ENCODE measurements at regions not wholly inside any gene's neighbourhood (a gene's known extent, or its start where the extent isn't known, plus 50 kb on each side); places are given as distances from the start of the nearest gene placed in this dataset.
"Not testable (repeated sequence)": the region's sequence is repeated elsewhere in the genome, so short reads cannot be mapped to it uniquely, and the experiment has no call there.

- H3K9ac ChIP-seq (ENCODE audit: insufficient read length, low read depth), result no peak overlapping the region
- H3K4me3 ChIP-seq (ENCODE audit: insufficient read length, low read depth), result no peak overlapping the region
- no peaks in the 10 kb centered on the region for H3K36me3 ChIP-seq (ENCODE audit: insufficient read depth, insufficient read length, low read length)
- no peaks in the 10 kb centered on the region for H3K4me1 ChIP-seq (ENCODE audit: insufficient read depth, insufficient read length)
- TF ChIP-seq ZNF274 (IDR thresholded peaks at IDR 0.05; ENCODE audit: low read depth, low read length) (no peak), SUZ12 (IDR thresholded peaks at IDR 0.05; ENCODE audit: extremely low read depth, insufficient read depth, insufficient read length) (no peak), YY1 (IDR thresholded peaks at IDR 0.05; ENCODE audit: insufficient read depth, insufficient read length) (no peak)
- DNase-seq (ENCODE audit: low read depth, low spot score), result no peak
- no peaks in the 10 kb centered on the region for H3K9me3 ChIP-seq (ENCODE audit: insufficient read depth, low read length)
- no peaks in the 10 kb centered on the region for H3K27me3 ChIP-seq (ENCODE audit: insufficient read depth, insufficient read length)
These were observed 344.2 kb upstream of the CYLC2 start for GRCh38 chr9:102650896-102651295.

- Histone ChIP-seq H3K36me3 (ENCODE audit: insufficient read depth, insufficient read length, low read length) (no peaks in the 10 kb centered on the region), H3K9me3 (ENCODE audit: insufficient read depth, low read length) (no peaks in the 10 kb centered on the region), H3K4me1 (ENCODE audit: insufficient read depth, insufficient read length) (no peaks in the 10 kb centered on the region), H3K27me3 (ENCODE audit: insufficient read depth, insufficient read length) (no peaks in the 10 kb centered on the region), H3K9ac (ENCODE audit: insufficient read length, low read depth) (no peak overlapping the region), H3K4me3 (ENCODE audit: insufficient read length, low read depth) (no peak overlapping the region)
- peak; percentile 22 for DNase-seq (ENCODE audit: low read depth, low spot score)
- TF ChIP-seq ZNF274 (IDR thresholded peaks at IDR 0.05; ENCODE audit: low read depth, low read length) (no peak), SUZ12 (IDR thresholded peaks at IDR 0.05; ENCODE audit: extremely low read depth, insufficient read depth, insufficient read length) (no peak), YY1 (IDR thresholded peaks at IDR 0.05; ENCODE audit: insufficient read depth, insufficient read length) (no peak)
These were observed 352.5 kb upstream of the CYLC2 start for GRCh38 chr9:102642651-102643050.

GRCh38 chr9:102631559-102631958, 363.6 kb upstream of the CYLC2 start:
- no peak for TF ChIP-seq YY1 (IDR thresholded peaks at IDR 0.05; ENCODE audit: insufficient read depth, insufficient read length)
- no peak for TF ChIP-seq SUZ12 (IDR thresholded peaks at IDR 0.05; ENCODE audit: extremely low read depth, insufficient read depth, insufficient read length)
- TF ChIP-seq ZNF274 (IDR thresholded peaks at IDR 0.05; ENCODE audit: low read depth, low read length), result no peak
- Histone ChIP-seq H3K27me3 (ENCODE audit: insufficient read depth, insufficient read length) (no peaks in the 10 kb centered on the region), H3K9ac (ENCODE audit: insufficient read length, low read depth) (no peak overlapping the region), H3K9me3 (ENCODE audit: insufficient read depth, low read length) (peaks cover 21% of the 10 kb centered on the region), H3K4me1 (ENCODE audit: insufficient read depth, insufficient read length) (no peaks in the 10 kb centered on the region), H3K4me3 (ENCODE audit: insufficient read length, low read depth) (no peak overlapping the region), H3K36me3 (ENCODE audit: insufficient read depth, insufficient read length, low read length) (no peaks in the 10 kb centered on the region)
- DNase-seq (ENCODE audit: low read depth, low spot score), result peak; percentile 6

DNA sequence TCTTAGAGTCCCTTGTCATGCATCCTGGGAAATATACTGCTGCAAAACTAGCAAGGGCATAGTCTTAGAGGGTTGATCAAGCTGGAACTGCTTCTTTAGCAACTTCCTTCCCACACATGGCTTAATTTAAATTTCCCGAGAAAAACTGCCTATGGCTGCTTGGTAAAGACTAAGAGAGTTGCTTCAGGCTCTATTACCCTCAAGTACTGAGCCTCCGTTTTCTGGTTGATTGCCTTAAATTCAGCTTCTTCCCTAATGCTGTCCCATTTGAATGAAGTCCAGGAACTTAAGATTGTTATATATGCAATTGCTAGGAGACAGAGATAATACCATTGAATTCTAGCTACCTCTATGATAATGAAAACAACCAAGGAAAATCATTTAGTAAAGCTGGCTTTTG, 385.7 kb upstream of the CYLC2 start:
- no peaks in the 10 kb centered on the region for H3K27me3 ChIP-seq (ENCODE audit: insufficient read depth, insufficient read length)
- H3K9me3 ChIP-seq (ENCODE audit: insufficient read depth, low read length), result 0 out of 2 replicates have a peak, but pooled peaks cover 3% of the 10 kb centered on the region
- H3K9ac ChIP-seq (ENCODE audit: insufficient read length, low read depth), result no peak overlapping the region
- no peak overlapping the region for H3K4me3 ChIP-seq (ENCODE audit: insufficient read length, low read depth)
- DNase-seq (ENCODE audit: low read depth, low spot score), result no peak
- TF ChIP-seq YY1 (IDR thresholded peaks at IDR 0.05; ENCODE audit: insufficient read depth, insufficient read length) (no peak), SUZ12 (IDR thresholded peaks at IDR 0.05; ENCODE audit: extremely low read depth, insufficient read depth, insufficient read length) (no peak), ZNF274 (IDR thresholded peaks at IDR 0.05; ENCODE audit: low read depth, low read length) (no peak)
- no peaks in the 10 kb centered on the region for H3K36me3 ChIP-seq (ENCODE audit: insufficient read depth, insufficient read length, low read length)
- H3K4me1 ChIP-seq (ENCODE audit: insufficient read depth, insufficient read length), result no peaks in the 10 kb centered on the region

DNA sequence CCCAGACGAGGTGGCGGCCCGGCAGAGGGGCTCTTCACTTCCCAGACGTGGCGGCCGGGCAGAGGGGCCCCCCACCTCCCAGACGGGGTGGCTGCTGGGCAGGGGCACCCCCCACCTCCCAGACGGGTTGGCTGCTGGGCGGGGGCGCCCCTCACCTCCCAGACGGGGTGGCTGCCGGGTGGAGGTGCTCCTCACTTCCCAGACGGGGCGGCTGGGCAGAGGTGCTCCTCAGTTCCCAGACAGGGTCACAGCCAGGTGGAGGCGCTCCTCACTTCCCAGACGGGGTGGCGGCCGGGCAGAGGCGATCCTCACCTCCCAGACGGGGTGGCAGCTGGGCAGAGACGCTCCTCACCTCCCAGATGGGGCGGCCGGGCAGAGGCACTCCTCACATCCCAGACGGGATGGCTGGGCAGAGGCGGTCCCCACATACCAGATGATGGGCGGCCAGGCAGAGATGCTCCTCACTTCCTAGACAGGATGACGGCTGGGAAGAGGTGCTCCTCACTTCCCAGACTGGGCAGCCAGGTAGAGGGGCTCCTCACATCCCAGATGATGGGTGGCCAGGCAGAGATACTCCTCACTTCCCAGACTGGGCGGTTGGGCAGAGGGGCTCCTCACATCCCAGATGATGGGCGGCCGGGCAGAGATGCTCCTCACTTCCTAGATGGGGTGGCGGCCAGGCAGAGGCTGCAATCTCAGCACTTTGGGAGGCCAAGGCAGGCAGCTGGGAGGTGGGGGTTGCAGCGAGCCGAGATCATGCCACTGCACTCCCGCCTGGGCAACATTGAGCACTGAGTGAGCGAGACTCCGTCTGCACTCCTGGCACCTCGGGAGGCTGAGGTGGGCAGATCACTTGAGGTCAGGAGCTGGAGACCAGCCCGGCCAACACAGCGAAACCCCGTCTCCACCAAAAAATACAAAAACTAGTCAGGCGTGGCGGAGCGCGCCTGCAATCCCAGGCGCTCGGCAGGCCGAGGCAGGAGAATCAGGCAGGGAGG, 391.6 kb upstream of the CYLC2 start:
- H3K27me3 ChIP-seq (ENCODE audit: insufficient read depth, insufficient read length); H3K36me3 ChIP-seq (ENCODE audit: insufficient read depth, insufficient read length, low read length); H3K4me1 ChIP-seq (ENCODE audit: insufficient read depth, insufficient read length); H3K9ac ChIP-seq (ENCODE audit: insufficient read length, low read depth); DNase-seq (ENCODE audit: low read depth, low spot score); H3K4me3 ChIP-seq (ENCODE audit: insufficient read length, low read depth): not testable (repeated sequence)
- peaks cover 40% of the 10 kb centered on the region for H3K9me3 ChIP-seq (ENCODE audit: insufficient read depth, low read length)

DNA sequence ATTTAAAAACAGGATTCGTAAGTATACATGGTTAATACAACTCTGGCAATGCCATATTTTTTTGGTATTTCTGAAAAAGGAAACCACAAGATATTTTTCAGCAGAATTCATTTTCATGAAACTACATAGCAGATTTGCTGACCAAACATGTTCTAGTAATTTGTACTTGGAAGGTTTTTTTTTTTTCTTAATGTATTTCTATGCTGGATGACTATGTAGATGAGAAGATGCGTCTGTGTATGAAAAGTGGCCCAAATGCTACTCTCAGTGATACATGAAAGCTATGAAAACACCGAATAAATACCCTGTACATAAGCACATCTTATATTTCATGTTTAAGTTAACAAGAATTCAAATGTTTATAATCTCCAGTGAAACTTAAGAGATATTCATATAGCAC, 400.9 kb upstream of the CYLC2 start:
- Histone ChIP-seq H3K4me1 (ENCODE audit: insufficient read depth, insufficient read length) (no peaks in the 10 kb centered on the region), H3K9ac (ENCODE audit: insufficient read length, low read depth) (no peak overlapping the region), H3K27me3 (ENCODE audit: insufficient read depth, insufficient read length) (no peaks in the 10 kb centered on the region), H3K9me3 (ENCODE audit: insufficient read depth, low read length) (no peaks in the 10 kb centered on the region), H3K36me3 (ENCODE audit: insufficient read depth, insufficient read length, low read length) (no peaks in the 10 kb centered on the region), H3K4me3 (ENCODE audit: insufficient read length, low read depth) (no peak overlapping the region)
- TF ChIP-seq ZNF274 (IDR thresholded peaks at IDR 0.05; ENCODE audit: low read depth, low read length), result no peak
- TF ChIP-seq SUZ12 (IDR thresholded peaks at IDR 0.05; ENCODE audit: extremely low read depth, insufficient read depth, insufficient read length), result no peak
- no peak for TF ChIP-seq YY1 (IDR thresholded peaks at IDR 0.05; ENCODE audit: insufficient read depth, insufficient read length)
- no peak for DNase-seq (ENCODE audit: low read depth, low spot score)

GRCh38 chr9:102587281-102587680, 407.9 kb upstream of the CYLC2 start:
- H3K36me3 ChIP-seq (ENCODE audit: insufficient read depth, insufficient read length, low read length), result no peaks in the 10 kb centered on the region
- DNase-seq (ENCODE audit: low read depth, low spot score), result no peak
- no peaks in the 10 kb centered on the region for H3K4me1 ChIP-seq (ENCODE audit: insufficient read depth, insufficient read length)
- H3K9me3 ChIP-seq (ENCODE audit: insufficient read depth, low read length), result no peaks in the 10 kb centered on the region
- no peaks in the 10 kb centered on the region for H3K27me3 ChIP-seq (ENCODE audit: insufficient read depth, insufficient read length)
- H3K9ac ChIP-seq (ENCODE audit: insufficient read length, low read depth), result no peak overlapping the region
- TF ChIP-seq YY1 (IDR thresholded peaks at IDR 0.05; ENCODE audit: insufficient read depth, insufficient read length) (no peak), ZNF274 (IDR thresholded peaks at IDR 0.05; ENCODE audit: low read depth, low read length) (no peak), SUZ12 (IDR thresholded peaks at IDR 0.05; ENCODE audit: extremely low read depth, insufficient read depth, insufficient read length) (no peak)
- no peak overlapping the region for H3K4me3 ChIP-seq (ENCODE audit: insufficient read length, low read depth)

Data from NT2/D1 (cell line).